ENCODE measurements at regions not wholly inside any gene's neighbourhood (a gene's known extent, or its start where the extent isn't known, plus 50 kb on each side); places are given as distances from the start of the nearest gene placed in this dataset.

GRCh38 chr22:47923011-47923427 lies 1160.6 kb downstream of the TBC1D22A start:
- no peak for TF ChIP-seq TAF1 (IDR thresholded peaks at IDR 0.05; ENCODE audit: low read depth, low read length)
- no peak for TF ChIP-seq POU2F2 (IDR thresholded peaks at IDR 0.05; ENCODE audit: low read depth, low read length)
- TF ChIP-seq POLR2AphosphoS5 (IDR thresholded peaks at IDR 0.05; ENCODE audit: low read depth, low read length): no peak
- no peak for TF ChIP-seq SPI1 (IDR thresholded peaks at IDR 0.05; ENCODE audit: low read depth, low read length)
- TF ChIP-seq POLR2A (IDR thresholded peaks at IDR 0.05; ENCODE audit: low read depth, low read length): no peak
- no peak for TF ChIP-seq PAX5 (IDR thresholded peaks at IDR 0.05; ENCODE audit: insufficient read depth, low read length, severe bottlenecking)

GRCh38 chr22:47921906-47922305 lies 1159.5 kb downstream of the TBC1D22A start:
- DNase-seq (ENCODE audit: insufficient read length, low spot score): no peak
- no peak for FAIRE-seq
- TF ChIP-seq POLR2A (IDR thresholded peaks at IDR 0.05; ENCODE audit: low read depth, low read length) (no peak), POU2F2 (IDR thresholded peaks at IDR 0.05; ENCODE audit: low read depth, low read length) (no peak), POLR2AphosphoS5 (IDR thresholded peaks at IDR 0.05; ENCODE audit: low read depth, low read length) (no peak), SPI1 (IDR thresholded peaks at IDR 0.05; ENCODE audit: low read depth, low read length) (no peak), PAX5 (IDR thresholded peaks at IDR 0.05; ENCODE audit: insufficient read depth, low read length, severe bottlenecking) (no peak), TAF1 (IDR thresholded peaks at IDR 0.05; ENCODE audit: low read depth, low read length) (no peak)

More at GRCh38 chr22:47923011-47923427, 1160.6 kb downstream of the TBC1D22A start:
- FAIRE-seq (no peak), DNase-seq (ENCODE audit: insufficient read length, low spot score) (no peak)

GRCh38 chr22:47920380-47920959 lies 1158.0 kb downstream of the TBC1D22A start:
- FAIRE-seq: no peak

GRCh38 chr22:47919893-47920292 lies 1157.4 kb downstream of the TBC1D22A start:
- FAIRE-seq (no peak), DNase-seq (ENCODE audit: insufficient read length, low spot score) (no peak)

More at GRCh38 chr22:47920380-47920959, 1158.0 kb downstream of the TBC1D22A start:
- no peak for DNase-seq (ENCODE audit: insufficient read length, low spot score)
- TF ChIP-seq POLR2AphosphoS5 (IDR thresholded peaks at IDR 0.05; ENCODE audit: low read depth, low read length): no peak
- TF ChIP-seq POLR2A (IDR thresholded peaks at IDR 0.05; ENCODE audit: low read depth, low read length): no peak
- TF ChIP-seq POU2F2 (IDR thresholded peaks at IDR 0.05; ENCODE audit: low read depth, low read length): no peak
- TF ChIP-seq SPI1 (IDR thresholded peaks at IDR 0.05; ENCODE audit: low read depth, low read length): no peak
- TF ChIP-seq PAX5 (IDR thresholded peaks at IDR 0.05; ENCODE audit: insufficient read depth, low read length, severe bottlenecking): no peak
- no peak for TF ChIP-seq TAF1 (IDR thresholded peaks at IDR 0.05; ENCODE audit: low read depth, low read length)

GRCh38 chr22:47919001-47919441 lies 1156.6 kb downstream of the TBC1D22A start:
- no peak for DNase-seq (ENCODE audit: insufficient read length, low spot score)
- no peak for FAIRE-seq
- TF ChIP-seq POLR2AphosphoS5 (IDR thresholded peaks at IDR 0.05; ENCODE audit: low read depth, low read length) (no peak), TAF1 (IDR thresholded peaks at IDR 0.05; ENCODE audit: low read depth, low read length) (no peak), POU2F2 (IDR thresholded peaks at IDR 0.05; ENCODE audit: low read depth, low read length) (no peak), SPI1 (IDR thresholded peaks at IDR 0.05; ENCODE audit: low read depth, low read length) (no peak), PAX5 (IDR thresholded peaks at IDR 0.05; ENCODE audit: insufficient read depth, low read length, severe bottlenecking) (no peak), POLR2A (IDR thresholded peaks at IDR 0.05; ENCODE audit: low read depth, low read length) (no peak)

More at GRCh38 chr22:47919893-47920292, 1157.4 kb downstream of the TBC1D22A start:
- TF ChIP-seq POLR2A (IDR thresholded peaks at IDR 0.05; ENCODE audit: low read depth, low read length) (no peak), TAF1 (IDR thresholded peaks at IDR 0.05; ENCODE audit: low read depth, low read length) (no peak), PAX5 (IDR thresholded peaks at IDR 0.05; ENCODE audit: insufficient read depth, low read length, severe bottlenecking) (no peak), POLR2AphosphoS5 (IDR thresholded peaks at IDR 0.05; ENCODE audit: low read depth, low read length) (no peak), POU2F2 (IDR thresholded peaks at IDR 0.05; ENCODE audit: low read depth, low read length) (no peak), SPI1 (IDR thresholded peaks at IDR 0.05; ENCODE audit: low read depth, low read length) (no peak)

- DNase-seq (ENCODE audit: insufficient read length, low spot score) (peak; percentile 16), FAIRE-seq (no peak)
- no peak for TF ChIP-seq POU2F2 (IDR thresholded peaks at IDR 0.05; ENCODE audit: low read depth, low read length)
Observed at GRCh38 chr22:47918276-47918921, 1155.9 kb downstream of the TBC1D22A start.

- FAIRE-seq (no peak), DNase-seq (ENCODE audit: insufficient read length, low spot score) (no peak)
- no peak for TF ChIP-seq SPI1 (IDR thresholded peaks at IDR 0.05; ENCODE audit: low read depth, low read length)
- TF ChIP-seq POLR2AphosphoS5 (IDR thresholded peaks at IDR 0.05; ENCODE audit: low read depth, low read length): no peak
- TF ChIP-seq TAF1 (IDR thresholded peaks at IDR 0.05; ENCODE audit: low read depth, low read length): no peak
- no peak for TF ChIP-seq POU2F2 (IDR thresholded peaks at IDR 0.05; ENCODE audit: low read depth, low read length)
- no peak for TF ChIP-seq POLR2A (IDR thresholded peaks at IDR 0.05; ENCODE audit: low read depth, low read length)
- TF ChIP-seq PAX5 (IDR thresholded peaks at IDR 0.05; ENCODE audit: insufficient read depth, low read length, severe bottlenecking): no peak
Observed at GRCh38 chr22:47914481-47915097, 1152.1 kb downstream of the TBC1D22A start.

- DNase-seq (ENCODE audit: insufficient read length, low spot score): no peak
- TF ChIP-seq POLR2A (IDR thresholded peaks at IDR 0.05; ENCODE audit: low read depth, low read length) (no peak), PAX5 (IDR thresholded peaks at IDR 0.05; ENCODE audit: insufficient read depth, low read length, severe bottlenecking) (no peak), POLR2AphosphoS5 (IDR thresholded peaks at IDR 0.05; ENCODE audit: low read depth, low read length) (no peak), POU2F2 (IDR thresholded peaks at IDR 0.05; ENCODE audit: low read depth, low read length) (no peak), SPI1 (IDR thresholded peaks at IDR 0.05; ENCODE audit: low read depth, low read length) (no peak)
- no peak for FAIRE-seq
Observed at GRCh38 chr22:47902646-47903180, 1140.3 kb downstream of the TBC1D22A start.

GRCh38 chr22:47901911-47902310 lies 1139.5 kb downstream of the TBC1D22A start:
- FAIRE-seq (no peak), DNase-seq (ENCODE audit: insufficient read length, low spot score) (no peak)
- TF ChIP-seq POU2F2 (IDR thresholded peaks at IDR 0.05; ENCODE audit: low read depth, low read length) (no peak), PAX5 (IDR thresholded peaks at IDR 0.05; ENCODE audit: insufficient read depth, low read length, severe bottlenecking) (no peak), POLR2AphosphoS5 (IDR thresholded peaks at IDR 0.05; ENCODE audit: low read depth, low read length) (no peak), SPI1 (IDR thresholded peaks at IDR 0.05; ENCODE audit: low read depth, low read length) (no peak), POLR2A (IDR thresholded peaks at IDR 0.05; ENCODE audit: low read depth, low read length) (no peak), TAF1 (IDR thresholded peaks at IDR 0.05; ENCODE audit: low read depth, low read length) (no peak)

All from GM12891 (cell line).